Peyer's patch (tissue), 4 donors: ENCODE measurements at regions not wholly inside any gene's neighbourhood (a gene's known extent, or its start where the extent isn't known, plus 50 kb on each side); places are given as distances from the start of the nearest gene placed in this dataset.

Experiments used
- DNase-seq, 3 donors: peaks; one replicate each; pipeline ENCODE4 v3.0.0-alpha.2; 2017 to 2019
- H3K27ac ChIP-seq, 4 donors: fragments of 200-600 bp; sonication (generic); one replicate each; pipeline ENCODE4 v1.5.1; 2016 to 2019
- H3K27me3 ChIP-seq, 2 donors: fragments of 200-600 bp; sonication (generic); one replicate each; pipeline ENCODE4 v1.5.1; 2019
- H3K36me3 ChIP-seq, 3 donors: fragments of 200-600 bp; sonication (generic); one replicate each; pipeline ENCODE4 v1.5.1; 2016 to 2019
- H3K4me1 ChIP-seq, 4 donors: fragments of 200-600 bp; sonication (generic); one replicate each; pipeline ENCODE4 v1.5.1; 2016 to 2019
- H3K4me3 ChIP-seq, 4 donors: fragments of 200-600 bp; sonication (generic); 1 replicate in 3 of 4; 2 replicates in 1 of 4; pipeline ENCODE4 v1.5.1; 2016 to 2019; ENCODE audit warnings: mild to moderate bottlenecking in 1 of 4
- H3K9me3 ChIP-seq, 4 donors: fragments of 200-600 bp; sonication (generic); one replicate each; pipeline ENCODE4 v1.5.1; 2016 to 2019; ENCODE audit warnings: mild to moderate bottlenecking in 1 of 4
- CTCF ChIP-seq, 6 experiments: fragments of 450-650 bp in 4 of 6; fragments of 200-600 bp in 2 of 6; sonication (generic) in 1 of 6; IDR thresholded peaks; one replicate each; pipeline ENCODE4 v1.5.1; 2017 to 2019; ENCODE audit warnings: antibody characterized with exemption in 6 of 6, mild to moderate bottlenecking in 3 of 6, moderate library complexity in 1 of 6
- POLR2A ChIP-seq, 2 donors: fragments of 450-650 bp; IDR thresholded peaks; one replicate each; pipeline ENCODE4 v1.5.1; 2017; ENCODE audit warnings: antibody characterized with exemption in 2 of 2, mild to moderate bottlenecking in 2 of 2, moderate library complexity in 2 of 2

- H3K9me3 ChIP-seq = no peaks in the 10 kb centered on the region
- no peaks in the 10 kb centered on the region for H3K36me3 ChIP-seq
- H3K27me3 ChIP-seq = no peaks in the 10 kb centered on the region
- peaks cover 0 to under 1% (median 0%) of the 10 kb centered on the region in 4 donors for H3K4me1 ChIP-seq
- H3K4me3 ChIP-seq = no peak overlapping the region
- TF ChIP-seq POLR2A (IDR thresholded peaks at IDR 0.05) (no peak), CTCF (IDR thresholded peaks at IDR 0.05) (no peak)
- no peak overlapping the region for H3K27ac ChIP-seq
- no peak for DNase-seq
Observed at GRCh38 chr16:27645396-27645795, 95.5 kb downstream of the KATNIP start.

- no peaks in the 10 kb centered on the region for H3K36me3 ChIP-seq
- H3K4me3 ChIP-seq = no peak overlapping the region
- peaks cover 0 to 11% (median 0%) of the 10 kb centered on the region in 4 donors for H3K4me1 ChIP-seq
- no peak overlapping the region for H3K27ac ChIP-seq
- H3K9me3 ChIP-seq = no peaks in the 10 kb centered on the region
- no peaks in the 10 kb centered on the region for H3K27me3 ChIP-seq
- TF ChIP-seq CTCF (IDR thresholded peaks at IDR 0.05) (no peak), POLR2A (IDR thresholded peaks at IDR 0.05) (no peak)
- DNase-seq = no peak
Observed at GRCh38 chr16:27646806-27647205, 96.9 kb downstream of the KATNIP start.

DNA sequence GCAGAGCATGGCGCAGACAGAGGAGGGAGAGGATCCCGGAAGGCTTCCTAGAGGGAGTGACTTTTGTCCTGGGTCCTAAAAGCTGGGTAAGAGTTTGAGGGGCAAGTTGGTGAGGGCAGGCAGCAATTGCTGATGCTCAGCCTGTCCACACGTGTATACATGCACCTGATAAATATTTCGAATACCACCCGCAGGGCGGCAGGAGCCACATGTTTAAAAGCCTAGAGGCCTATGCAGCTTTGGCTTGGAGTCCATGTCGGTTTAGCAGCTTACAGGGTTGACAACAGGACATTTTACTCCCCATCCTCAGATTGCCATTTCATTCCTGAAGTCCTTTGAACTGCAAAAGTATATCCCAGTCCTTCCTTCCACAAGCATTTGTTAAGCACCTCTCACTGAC lies 99.1 kb downstream of the KATNIP start:
- Histone ChIP-seq H3K9me3 (no peaks in the 10 kb centered on the region), H3K4me1 (peaks cover 0 to 11% (median 0%) of the 10 kb centered on the region in 4 donors), H3K4me3 (no peak overlapping the region), H3K27me3 (no peaks in the 10 kb centered on the region), H3K27ac (no peak overlapping the region), H3K36me3 (no peaks in the 10 kb centered on the region)
- no peak for DNase-seq
- TF ChIP-seq CTCF (IDR thresholded peaks at IDR 0.05) = no peak
- TF ChIP-seq POLR2A (IDR thresholded peaks at IDR 0.05) = no peak

DNA sequence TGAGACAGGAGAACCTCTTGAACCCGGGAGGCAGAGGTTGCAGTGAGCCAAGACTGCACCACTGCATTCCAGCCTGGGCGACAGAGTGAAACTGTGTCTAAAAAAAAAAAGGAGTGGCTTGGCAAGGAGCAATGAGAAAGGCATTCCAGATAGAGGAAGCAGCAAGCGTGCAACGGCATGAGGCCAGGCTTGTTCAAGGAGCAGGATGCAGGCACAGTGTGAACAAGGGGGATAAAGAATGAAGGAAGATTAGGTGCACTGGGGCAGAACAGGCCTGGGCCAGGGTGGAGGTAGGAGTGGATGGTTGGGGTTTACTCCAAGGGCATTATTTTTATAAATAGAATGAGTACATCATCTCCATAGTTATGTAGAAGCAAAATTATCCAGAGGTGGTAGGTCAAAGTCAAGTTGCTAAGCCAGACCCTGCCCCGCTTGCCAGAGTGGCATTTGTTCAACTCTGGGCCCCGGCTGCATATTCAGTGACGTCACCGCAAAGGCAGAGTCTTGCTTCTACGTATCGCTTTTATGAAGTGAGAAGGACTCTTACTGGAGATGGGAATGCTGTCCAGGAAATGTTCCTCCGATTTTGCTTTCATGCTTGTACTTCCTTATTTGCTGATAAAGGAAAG lies 100.2 kb downstream of the KATNIP start:
- peaks cover 0 to 11% (median 0%) of the 10 kb centered on the region in 4 donors for H3K4me1 ChIP-seq
- H3K4me3 ChIP-seq = no peak overlapping the region
- TF ChIP-seq POLR2A (IDR thresholded peaks at IDR 0.05) = no peak
- H3K36me3 ChIP-seq = no peaks in the 10 kb centered on the region
- no peaks in the 10 kb centered on the region for H3K9me3 ChIP-seq
- no peaks in the 10 kb centered on the region for H3K27me3 ChIP-seq
- DNase-seq = peak in 2 of 3 donors; percentile 56 to 58
- H3K27ac ChIP-seq = peak overlapping the region in 3 of 4 donors; percentile 22 to 67 (median 66)

DNA sequence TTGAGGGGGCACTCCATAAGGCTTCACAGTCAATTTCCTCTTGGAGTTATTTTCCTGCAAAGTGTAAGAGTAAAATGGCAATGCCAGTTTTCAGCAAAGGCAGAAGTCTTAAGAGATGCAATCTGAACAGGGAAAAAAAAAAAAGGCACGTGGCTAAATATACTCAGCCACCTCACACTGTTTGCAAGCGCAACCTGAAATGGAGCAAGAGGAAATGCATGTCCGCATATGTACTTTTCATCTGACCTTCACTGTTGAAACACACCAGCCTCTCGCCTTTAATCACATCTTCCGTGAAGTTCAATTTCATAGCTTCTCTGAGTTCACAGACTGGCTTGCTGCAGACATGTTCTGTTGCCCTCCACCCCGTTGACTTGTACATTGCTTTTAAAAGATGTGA lies 101.4 kb downstream of the KATNIP start:
- no peaks in the 10 kb centered on the region for H3K9me3 ChIP-seq
- no peak overlapping the region for H3K4me3 ChIP-seq
- TF ChIP-seq CTCF (IDR thresholded peaks at IDR 0.05) (no peak), POLR2A (IDR thresholded peaks at IDR 0.05) (no peak)
- H3K27ac ChIP-seq = no peak overlapping the region
- no peaks in the 10 kb centered on the region for H3K27me3 ChIP-seq
- peaks cover 0 to 11% (median 0%) of the 10 kb centered on the region in 4 donors for H3K4me1 ChIP-seq
- H3K36me3 ChIP-seq = peaks cover 0 to 9% (median 0%) of the 10 kb centered on the region in 3 donors
- DNase-seq = no peak

DNA sequence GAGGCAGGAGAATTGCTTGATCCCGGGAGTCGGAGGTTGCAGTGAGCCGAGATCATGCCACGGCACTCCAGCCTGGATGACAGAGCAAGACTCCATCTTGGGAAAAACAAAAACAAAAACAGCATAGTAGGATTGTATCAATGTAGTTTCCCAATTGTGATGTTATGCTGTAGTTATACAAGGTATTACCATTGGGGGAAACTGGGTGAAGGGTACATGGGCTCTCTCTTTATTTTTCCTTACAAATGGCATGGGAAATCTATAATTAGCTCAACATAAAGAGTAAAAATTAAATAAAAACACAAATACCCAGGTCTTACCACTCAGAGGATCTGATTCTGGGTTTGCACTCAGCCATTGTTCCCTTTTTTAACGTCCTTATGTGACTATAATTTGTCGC lies 107.9 kb downstream of the KATNIP start:
- no peak for TF ChIP-seq CTCF (IDR thresholded peaks at IDR 0.05)
- TF ChIP-seq POLR2A (IDR thresholded peaks at IDR 0.05) = no peak
- no peak overlapping the region for H3K4me3 ChIP-seq

More for the DNA sequence above, 107.9 kb downstream of the KATNIP start:
- Histone ChIP-seq H3K27ac (no peak overlapping the region), H3K27me3 (no peaks in the 10 kb centered on the region), H3K4me1 (no peaks in the 10 kb centered on the region), H3K9me3 (no peaks in the 10 kb centered on the region), H3K36me3 (peaks cover 0 to 9% (median 0%) of the 10 kb centered on the region in 3 donors)
- DNase-seq = no peak
